GM19324 (cell line): ENCODE measurements at regions not wholly inside any gene's neighbourhood (a gene's known extent, or its start where the extent isn't known, plus 50 kb on each side); places are given as distances from the start of the nearest gene placed in this dataset.

ENCODE experiments used
- ATAC-seq: cut with Tn5 transposase; IDR thresholded peaks from one replicate; pipeline ENCODE4 v1.9.1; 2021; ENCODE audit warnings: mild to moderate bottlenecking, moderate library complexity; ENCODE audit not compliant: unreplicated experiment, low FRiP score

- no peak for ATAC-seq
Measured at GRCh38 chr10:78732381-78732780, 336.4 kb upstream of the ZMIZ1 start.

- no peak for ATAC-seq
Measured at GRCh38 chr10:78736926-78737630, 331.7 kb upstream of the ZMIZ1 start.

- no peak for ATAC-seq
Measured at GRCh38 chr10:78737883-78738856, 330.6 kb upstream of the ZMIZ1 start.

- ATAC-seq, result no peak
Measured at GRCh38 chr10:78738861-78739260, 329.9 kb upstream of the ZMIZ1 start.

- ATAC-seq, result no peak
Measured at GRCh38 chr10:78739444-78740053, 329.2 kb upstream of the ZMIZ1 start.

GRCh38 chr10:78740976-78741915 is 327.5 kb upstream of the ZMIZ1 start:
- ATAC-seq, result no peak

GRCh38 chr10:78742406-78742729 is 326.4 kb upstream of the ZMIZ1 start:
- no peak for ATAC-seq

GRCh38 chr10:78742730-78743615 is 325.8 kb upstream of the ZMIZ1 start:
- no peak for ATAC-seq

GRCh38 chr10:78744056-78744455 is 324.7 kb upstream of the ZMIZ1 start:
- ATAC-seq, result no peak

- ATAC-seq, result no peak
Measured at GRCh38 chr10:78744491-78745090, 324.2 kb upstream of the ZMIZ1 start.

GRCh38 chr10:78745441-78745840 is 323.3 kb upstream of the ZMIZ1 start:
- ATAC-seq, result no peak

GRCh38 chr10:78746155-78746763 is 322.5 kb upstream of the ZMIZ1 start:
- no peak for ATAC-seq

GRCh38 chr10:78747401-78748234 is 321.1 kb upstream of the ZMIZ1 start:
- ATAC-seq, result no peak

- no peak for ATAC-seq
Measured at GRCh38 chr10:78748235-78748533, 320.6 kb upstream of the ZMIZ1 start.

- no peak for ATAC-seq
Measured at GRCh38 chr10:78749200-78749599, 319.6 kb upstream of the ZMIZ1 start.

GRCh38 chr10:78749898-78750297 is 318.9 kb upstream of the ZMIZ1 start:
- ATAC-seq, result no peak

- ATAC-seq, result no peak
Measured at GRCh38 chr10:78750418-78750817, 318.3 kb upstream of the ZMIZ1 start.

- ATAC-seq, result no peak
Measured at GRCh38 chr10:78751716-78752115, 317.1 kb upstream of the ZMIZ1 start.
